Dermis blood vessel endothelial cell (primary cell): ENCODE measurements at regions not wholly inside any gene's neighbourhood (a gene's known extent, or its start where the extent isn't known, plus 50 kb on each side); places are given as distances from the start of the nearest gene placed in this dataset.

Source experiments
- DNase-seq: peaks from one replicate; pipeline ENCODE4 v3.0.0; 2010

- DNase-seq: no peak
These were observed 326.8 kb upstream of the IRX1 start for GRCh38 chr5:3268760-3269330.

- no peak for DNase-seq
These were observed 328.8 kb upstream of the IRX1 start for GRCh38 chr5:3266861-3267260.

- no peak for DNase-seq
These were observed 329.7 kb upstream of the IRX1 start for GRCh38 chr5:3265936-3266335.

- no peak for DNase-seq
These were observed 330.3 kb upstream of the IRX1 start for GRCh38 chr5:3265131-3265885.

GRCh38 chr5:3262451-3262850, 333.2 kb upstream of the IRX1 start:
- DNase-seq: no peak

- no peak for DNase-seq
These were observed 334.6 kb upstream of the IRX1 start for GRCh38 chr5:3261081-3261480.

GRCh38 chr5:3258050-3258449, 337.6 kb upstream of the IRX1 start:
- DNase-seq: no peak

- DNase-seq: no peak
These were observed 343.4 kb upstream of the IRX1 start for GRCh38 chr5:3252235-3252634.

GRCh38 chr5:3251784-3252183, 343.8 kb upstream of the IRX1 start:
- no peak for DNase-seq

GRCh38 chr5:3249401-3249800, 346.2 kb upstream of the IRX1 start:
- no peak for DNase-seq

GRCh38 chr5:3237276-3237868, 358.3 kb upstream of the IRX1 start:
- DNase-seq: no peak

GRCh38 chr5:3234566-3234965, 361.1 kb upstream of the IRX1 start:
- no peak for DNase-seq

GRCh38 chr5:3230941-3231340, 364.7 kb upstream of the IRX1 start:
- DNase-seq: no peak

GRCh38 chr5:3230254-3230653, 365.4 kb upstream of the IRX1 start:
- no peak for DNase-seq

GRCh38 chr5:3226196-3226920, 369.3 kb upstream of the IRX1 start:
- no peak for DNase-seq

GRCh38 chr5:3225201-3225960, 370.3 kb upstream of the IRX1 start:
- DNase-seq: no peak

GRCh38 chr5:3222924-3223323, 372.7 kb upstream of the IRX1 start:
- DNase-seq: no peak

- DNase-seq: no peak
These were observed 374.2 kb upstream of the IRX1 start for GRCh38 chr5:3221432-3221831.

- DNase-seq: no peak
These were observed 374.9 kb upstream of the IRX1 start for GRCh38 chr5:3220638-3221288.

- DNase-seq: no peak
These were observed 375.4 kb upstream of the IRX1 start for GRCh38 chr5:3220201-3220600.

- no peak for DNase-seq
These were observed 376.5 kb upstream of the IRX1 start for GRCh38 chr5:3218916-3219650.
